Glutamatergic neuron (in vitro differentiated cells): ENCODE measurements at regions not wholly inside any gene's neighbourhood (a gene's known extent, or its start where the extent isn't known, plus 50 kb on each side); places are given as distances from the start of the nearest gene placed in this dataset.

Experiments
- DNase-seq: peaks from one replicate; pipeline ENCODE4 v3.0.0; 2022
- H3K27ac Mint-ChIP-seq: one replicate; pipeline ENCODE4 v1.8.0; 2020; ENCODE audit warnings: mild to moderate bottlenecking, mixed read lengths, inconsistent platforms; ENCODE audit not compliant: unreplicated experiment
- H3K27me3 Mint-ChIP-seq: one replicate; pipeline ENCODE4 v1.8.0; 2020; ENCODE audit warnings: mild to moderate bottlenecking, moderate library complexity, mixed read lengths, inconsistent platforms; ENCODE audit not compliant: unreplicated experiment
- H3K36me3 Mint-ChIP-seq: one replicate; pipeline ENCODE4 v1.8.0; 2020; ENCODE audit warnings: mild to moderate bottlenecking, mixed read lengths, inconsistent platforms; ENCODE audit not compliant: unreplicated experiment
- H3K4me1 Mint-ChIP-seq: one replicate; pipeline ENCODE4 v1.8.0; 2020; ENCODE audit warnings: mild to moderate bottlenecking, low read depth, mixed read lengths, inconsistent platforms; ENCODE audit not compliant: unreplicated experiment
- H3K4me3 Mint-ChIP-seq: one replicate; pipeline ENCODE4 v1.8.0; 2020; ENCODE audit warnings: mild to moderate bottlenecking, mixed read lengths, inconsistent platforms; ENCODE audit not compliant: unreplicated experiment
- H3K9me3 Mint-ChIP-seq: one replicate; pipeline ENCODE4 v1.8.0; 2020; ENCODE audit warnings: mild to moderate bottlenecking, moderate library complexity, mixed read lengths, inconsistent platforms; ENCODE audit not compliant: unreplicated experiment
- TF ChIP-seq, protein P1 (sequence below): fragments of 200-600 bp; sonication (generic); IDR thresholded peaks from one replicate; pipeline ENCODE4 v1.5.0; 2021; ENCODE audit not compliant: partially characterized antibody, unreplicated experiment

DNA sequence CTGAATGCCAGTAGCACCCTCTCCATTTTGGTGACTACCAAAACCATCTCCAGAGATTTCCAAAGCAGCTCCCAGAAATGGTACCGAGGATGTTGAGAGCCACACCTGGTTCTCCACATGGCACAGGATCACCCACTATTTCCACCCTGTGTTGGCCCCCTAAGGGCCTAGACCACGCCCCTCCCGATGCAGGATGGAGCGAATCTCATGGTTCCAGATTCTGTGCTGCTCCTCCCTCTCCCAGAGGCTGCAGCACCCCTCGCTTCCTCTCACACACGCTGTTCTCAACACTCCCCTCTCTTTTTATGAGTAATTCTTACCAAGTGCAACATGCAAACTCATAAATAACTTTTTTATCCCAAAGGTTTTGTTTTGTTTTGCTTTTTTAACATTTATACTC, 571.5 kb downstream of the STK39 start:
- TF ChIP-seq, protein P1, sequence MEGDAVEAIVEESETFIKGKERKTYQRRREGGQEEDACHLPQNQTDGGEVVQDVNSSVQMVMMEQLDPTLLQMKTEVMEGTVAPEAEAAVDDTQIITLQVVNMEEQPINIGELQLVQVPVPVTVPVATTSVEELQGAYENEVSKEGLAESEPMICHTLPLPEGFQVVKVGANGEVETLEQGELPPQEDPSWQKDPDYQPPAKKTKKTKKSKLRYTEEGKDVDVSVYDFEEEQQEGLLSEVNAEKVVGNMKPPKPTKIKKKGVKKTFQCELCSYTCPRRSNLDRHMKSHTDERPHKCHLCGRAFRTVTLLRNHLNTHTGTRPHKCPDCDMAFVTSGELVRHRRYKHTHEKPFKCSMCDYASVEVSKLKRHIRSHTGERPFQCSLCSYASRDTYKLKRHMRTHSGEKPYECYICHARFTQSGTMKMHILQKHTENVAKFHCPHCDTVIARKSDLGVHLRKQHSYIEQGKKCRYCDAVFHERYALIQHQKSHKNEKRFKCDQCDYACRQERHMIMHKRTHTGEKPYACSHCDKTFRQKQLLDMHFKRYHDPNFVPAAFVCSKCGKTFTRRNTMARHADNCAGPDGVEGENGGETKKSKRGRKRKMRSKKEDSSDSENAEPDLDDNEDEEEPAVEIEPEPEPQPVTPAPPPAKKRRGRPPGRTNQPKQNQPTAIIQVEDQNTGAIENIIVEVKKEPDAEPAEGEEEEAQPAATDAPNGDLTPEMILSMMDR: no peak
- DNase-seq: no peak
- Mint-ChIP-seq H3K27me3 (no peaks in the 10 kb centered on the region), H3K27ac (no peak overlapping the region), H3K36me3 (peaks cover 1% of the 10 kb centered on the region), H3K4me3 (no peak overlapping the region), H3K4me1 (peaks cover 15% of the 10 kb centered on the region), H3K9me3 (no peaks in the 10 kb centered on the region)

DNA sequence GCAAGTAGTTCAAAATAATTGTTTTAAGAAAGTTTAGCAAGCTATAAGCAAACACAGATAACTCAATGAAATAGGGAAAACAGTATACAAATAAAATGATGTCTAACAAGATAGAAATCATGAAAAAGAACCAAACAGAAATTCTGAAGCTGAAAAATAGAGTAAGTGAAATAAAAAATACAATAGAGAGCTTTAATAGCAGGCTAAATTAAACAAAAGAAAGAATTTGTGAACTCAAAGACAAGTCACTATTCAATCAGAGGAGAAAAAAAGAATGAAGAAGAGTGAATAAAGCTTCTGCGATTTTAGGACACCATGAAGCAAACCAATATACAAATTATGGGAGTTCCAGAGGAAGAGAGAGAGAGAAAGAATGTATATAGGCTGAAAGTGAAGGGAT, 576.8 kb downstream of the STK39 start:
- H3K9me3 Mint-ChIP-seq: no peaks in the 10 kb centered on the region
- DNase-seq: no peak
- H3K27ac Mint-ChIP-seq: no peak overlapping the region
- H3K4me1 Mint-ChIP-seq: no peaks in the 10 kb centered on the region
- no peak overlapping the region for H3K4me3 Mint-ChIP-seq
- TF ChIP-seq, protein P1: no peak
- H3K36me3 Mint-ChIP-seq: peaks cover 10% of the 10 kb centered on the region
- H3K27me3 Mint-ChIP-seq: no peaks in the 10 kb centered on the region

DNA sequence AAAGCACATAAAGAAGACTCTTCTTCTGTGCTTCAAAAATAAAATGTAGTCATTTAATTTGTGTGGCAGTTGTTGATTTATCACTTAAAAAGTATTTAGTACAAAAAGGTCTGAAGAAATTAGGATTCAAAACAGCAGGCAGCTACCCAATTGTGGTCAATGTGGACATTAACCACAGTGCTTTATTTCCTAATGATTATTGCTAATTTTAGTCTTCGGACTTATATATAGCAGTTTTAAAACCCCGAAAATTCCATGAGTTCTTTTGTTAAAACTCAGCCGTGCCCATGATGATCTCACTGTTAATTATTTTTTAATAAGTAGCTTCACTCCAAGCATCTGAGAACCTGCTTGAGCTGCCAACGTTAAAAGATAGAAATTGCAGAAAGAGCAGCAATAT, 594.3 kb downstream of the STK39 start:
- no peak overlapping the region for H3K27ac Mint-ChIP-seq
- no peaks in the 10 kb centered on the region for H3K36me3 Mint-ChIP-seq
- H3K4me1 Mint-ChIP-seq: no peaks in the 10 kb centered on the region
- H3K9me3 Mint-ChIP-seq: no peaks in the 10 kb centered on the region
- no peak for DNase-seq
- H3K4me3 Mint-ChIP-seq: no peak overlapping the region
- TF ChIP-seq, protein P1: no peak
- no peaks in the 10 kb centered on the region for H3K27me3 Mint-ChIP-seq

DNA sequence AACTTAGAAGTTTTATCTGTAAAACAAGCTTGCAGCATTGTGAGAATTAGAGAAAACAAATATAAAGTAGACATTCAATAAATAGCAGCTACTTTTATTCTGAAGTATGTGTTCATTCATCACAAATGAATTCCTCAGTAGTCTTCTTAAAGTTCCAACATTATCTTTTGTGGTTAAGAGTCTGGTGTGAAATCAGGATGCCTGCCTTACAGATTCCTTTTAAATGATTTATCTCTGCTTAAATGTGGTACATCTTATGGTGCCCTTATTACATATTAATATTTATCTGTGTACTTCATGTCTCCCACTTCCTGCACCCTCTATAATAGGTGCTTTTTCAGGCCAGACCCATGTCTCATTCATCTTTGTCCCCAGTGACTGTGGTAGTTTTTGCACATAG, 595.0 kb downstream of the STK39 start:
- H3K27me3 Mint-ChIP-seq: no peaks in the 10 kb centered on the region
- TF ChIP-seq, protein P1: no peak
- no peaks in the 10 kb centered on the region for H3K9me3 Mint-ChIP-seq
- no peaks in the 10 kb centered on the region for H3K4me1 Mint-ChIP-seq
- H3K36me3 Mint-ChIP-seq: no peaks in the 10 kb centered on the region
- no peak overlapping the region for H3K4me3 Mint-ChIP-seq
- DNase-seq: no peak
- no peak overlapping the region for H3K27ac Mint-ChIP-seq

DNA sequence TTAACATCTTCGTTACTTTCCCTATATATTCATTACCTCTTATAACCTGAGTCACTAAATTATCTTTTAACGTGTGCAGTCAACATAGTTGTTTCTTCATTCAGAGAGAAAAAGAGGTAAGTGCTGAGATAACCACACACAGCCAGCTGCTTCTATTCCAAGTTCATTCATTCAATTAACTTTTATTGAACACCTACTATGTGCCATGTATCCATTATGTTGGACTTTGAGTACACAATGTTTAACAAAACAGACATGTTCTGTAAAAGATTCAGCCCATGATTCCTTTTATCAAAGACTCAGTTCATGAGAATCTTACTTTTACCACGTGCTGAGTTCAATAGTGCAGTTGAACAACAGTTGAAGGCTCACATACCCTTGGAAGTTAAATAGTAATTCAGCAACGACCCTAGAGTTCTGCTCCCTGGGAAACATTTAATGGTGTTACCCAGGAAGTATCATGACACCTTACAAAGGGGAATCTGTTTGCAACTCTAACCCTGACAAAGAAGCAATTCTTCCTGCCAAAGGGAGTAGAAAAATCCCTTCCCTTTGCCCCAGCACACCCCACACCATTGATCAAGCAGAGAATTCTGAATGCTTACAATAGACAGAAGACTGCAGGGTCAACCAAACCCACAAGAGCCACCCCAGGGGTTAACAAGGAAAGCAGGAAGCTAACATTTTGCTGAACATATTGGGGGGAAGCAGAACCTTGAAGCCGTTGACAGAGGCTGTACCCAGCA, 595.8 kb downstream of the STK39 start:
- TF ChIP-seq, protein P1: no peak
- no peaks in the 10 kb centered on the region for H3K27me3 Mint-ChIP-seq
- DNase-seq: no peak
- H3K4me3 Mint-ChIP-seq: no peak overlapping the region
- no peaks in the 10 kb centered on the region for H3K36me3 Mint-ChIP-seq
- no peaks in the 10 kb centered on the region for H3K4me1 Mint-ChIP-seq
- no peak overlapping the region for H3K27ac Mint-ChIP-seq
- no peaks in the 10 kb centered on the region for H3K9me3 Mint-ChIP-seq
